Astrocyte of the spinal cord (primary cell): ENCODE measurements at regions not wholly inside any gene's neighbourhood (a gene's known extent, or its start where the extent isn't known, plus 50 kb on each side); places are given as distances from the start of the nearest gene placed in this dataset.

Experiments
- DNase-seq: peaks from one replicate; pipeline ENCODE4 v3.0.0; 2011; ENCODE audit warnings: low read depth, low spot score
- H3K4me3 ChIP-seq: 2 replicates; pipeline ENCODE4 v1.5.1; 2011; ENCODE audit warnings: low read depth, mild to moderate bottlenecking, low read length, moderate library complexity
- CTCF ChIP-seq: IDR thresholded peaks from 2 replicates; pipeline ENCODE4 v1.5.1; 2012; ENCODE audit warnings: low read depth, mild to moderate bottlenecking, low read length, inconsistent platforms
- in situ Hi-C: cut with HindIII; loops from 2 replicates; pipeline ENCODE4 v1.10.0; 2017; ENCODE audit warnings: low sequenced_read_pairs

GRCh38 chr2:239813261-239814115 is 211.7 kb downstream of the NDUFA10 start:
- no peak for DNase-seq

GRCh38 chr2:239811806-239812560 is 213.2 kb downstream of the NDUFA10 start:
- TF ChIP-seq CTCF: no peak

More at GRCh38 chr2:239813261-239814115, 211.7 kb downstream of the NDUFA10 start:
- in situ Hi-C loops: no loop called here
- TF ChIP-seq CTCF: no peak
- H3K4me3 ChIP-seq: no peak overlapping the region

GRCh38 chr2:239811111-239811781 is 213.9 kb downstream of the NDUFA10 start:
- DNase-seq: no peak
- in situ Hi-C loops: no loop called here
- H3K4me3 ChIP-seq: no peak overlapping the region
- TF ChIP-seq CTCF: no peak

More at GRCh38 chr2:239811806-239812560, 213.2 kb downstream of the NDUFA10 start:
- in situ Hi-C loops: no loop called here
- H3K4me3 ChIP-seq: no peak overlapping the region
- DNase-seq: no peak

GRCh38 chr2:239809391-239809790 is 215.8 kb downstream of the NDUFA10 start:
- DNase-seq: no peak
- in situ Hi-C loops: no loop called here
- no peak for TF ChIP-seq CTCF
- H3K4me3 ChIP-seq: no peak overlapping the region

GRCh38 chr2:239807568-239807967 is 217.6 kb downstream of the NDUFA10 start:
- no peak for DNase-seq
- no peak for TF ChIP-seq CTCF

GRCh38 chr2:239806758-239807434 is 218.2 kb downstream of the NDUFA10 start:
- TF ChIP-seq CTCF: no peak
- no peak overlapping the region for H3K4me3 ChIP-seq
- no peak for DNase-seq
- in situ Hi-C loops: no loop called here

More at GRCh38 chr2:239807568-239807967, 217.6 kb downstream of the NDUFA10 start:
- H3K4me3 ChIP-seq: no peak overlapping the region
- in situ Hi-C loops: no loop called here
